DOHH2 (cell line): ENCODE measurements at regions not wholly inside any gene's neighbourhood (a gene's known extent, or its start where the extent isn't known, plus 50 kb on each side); places are given as distances from the start of the nearest gene placed in this dataset.

Source experiments
- EZH2phosphoT487 ChIP-seq: fragments of 200-600 bp; sonication (generic); IDR thresholded peaks from 2 replicates; pipeline ENCODE4 v1.6.1; 2017; ENCODE audit warnings: borderline replicate concordance, mild to moderate bottlenecking, antibody characterized with exemption, low read length, moderate library complexity, mixed read lengths
- TF ChIP-seq, protein P1 (sequence below): fragments of 200-600 bp; sonication (generic); IDR thresholded peaks from one replicate; pipeline ENCODE4 v1.5.1; 2014; ENCODE audit warnings: antibody characterized with exemption, mild to moderate bottlenecking, low read depth, low read length; ENCODE audit not compliant: poor library complexity, severe bottlenecking

GRCh38 chr20:50332491-50332980 is 141.9 kb downstream of the CEBPB start:
- TF ChIP-seq, protein P1, sequence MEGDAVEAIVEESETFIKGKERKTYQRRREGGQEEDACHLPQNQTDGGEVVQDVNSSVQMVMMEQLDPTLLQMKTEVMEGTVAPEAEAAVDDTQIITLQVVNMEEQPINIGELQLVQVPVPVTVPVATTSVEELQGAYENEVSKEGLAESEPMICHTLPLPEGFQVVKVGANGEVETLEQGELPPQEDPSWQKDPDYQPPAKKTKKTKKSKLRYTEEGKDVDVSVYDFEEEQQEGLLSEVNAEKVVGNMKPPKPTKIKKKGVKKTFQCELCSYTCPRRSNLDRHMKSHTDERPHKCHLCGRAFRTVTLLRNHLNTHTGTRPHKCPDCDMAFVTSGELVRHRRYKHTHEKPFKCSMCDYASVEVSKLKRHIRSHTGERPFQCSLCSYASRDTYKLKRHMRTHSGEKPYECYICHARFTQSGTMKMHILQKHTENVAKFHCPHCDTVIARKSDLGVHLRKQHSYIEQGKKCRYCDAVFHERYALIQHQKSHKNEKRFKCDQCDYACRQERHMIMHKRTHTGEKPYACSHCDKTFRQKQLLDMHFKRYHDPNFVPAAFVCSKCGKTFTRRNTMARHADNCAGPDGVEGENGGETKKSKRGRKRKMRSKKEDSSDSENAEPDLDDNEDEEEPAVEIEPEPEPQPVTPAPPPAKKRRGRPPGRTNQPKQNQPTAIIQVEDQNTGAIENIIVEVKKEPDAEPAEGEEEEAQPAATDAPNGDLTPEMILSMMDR = no peak
- no peak for TF ChIP-seq EZH2phosphoT487
